SK-N-SH treated with all-trans-retinoic acid at 6 μM for 48 hours (cell line): ENCODE measurements at regions not wholly inside any gene's neighbourhood (a gene's known extent, or its start where the extent isn't known, plus 50 kb on each side); places are given as distances from the start of the nearest gene placed in this dataset.

ENCODE experiments used
- BACH2 ChIP-seq: fragments of 250-450 bp; sonication (Bioruptor Pico); IDR thresholded peaks from 2 replicates; pipeline ENCODE4 v1.9.0; 2021; ENCODE audit warnings: mild to moderate bottlenecking, borderline replicate concordance
- CSDC2 ChIP-seq: fragments of 250-450 bp; sonication (Bioruptor Pico); IDR thresholded peaks from 2 replicates; pipeline ENCODE4 v1.5.0; 2020; ENCODE audit warnings: mild to moderate bottlenecking, moderate library complexity
- POU6F1 ChIP-seq: fragments of 250-450 bp; sonication (Bioruptor Pico); IDR thresholded peaks from 2 replicates; pipeline ENCODE4 v1.8.0; 2021; ENCODE audit warnings: low read depth, mild to moderate bottlenecking, moderate library complexity, borderline replicate concordance
- PPARA ChIP-seq: fragments of 250-450 bp; sonication (Bioruptor Pico); IDR thresholded peaks from 2 replicates; pipeline ENCODE4 v1.5.0; 2020; ENCODE audit warnings: mild to moderate bottlenecking, borderline replicate concordance
- RARB ChIP-seq: fragments of 250-450 bp; sonication (Bioruptor Pico); IDR thresholded peaks from 2 replicates; pipeline ENCODE4 v1.8.0; 2021; ENCODE audit warnings: mild to moderate bottlenecking, moderate library complexity
- TCF4 ChIP-seq: fragments of 250-450 bp; sonication (Bioruptor Pico); IDR thresholded peaks from 2 replicates; pipeline ENCODE4 v1.8.0; 2021; ENCODE audit warnings: mild to moderate bottlenecking, moderate library complexity, borderline replicate concordance
- ZC3H10 ChIP-seq: fragments of 250-450 bp; sonication (Bioruptor Pico); IDR thresholded peaks from 2 replicates; pipeline ENCODE4 v1.5.1; 2021; ENCODE audit warnings: mild to moderate bottlenecking, moderate library complexity
- ZNF565 ChIP-seq: fragments of 450-650 bp; formaldehyde crosslinking; conservative IDR thresholded peaks from 2 replicates; pipeline ENCODE4 v1.5.0; 2020; ENCODE audit warnings: low read depth, mild to moderate bottlenecking, moderate library complexity
- TF ChIP-seq, protein P1 (sequence below): fragments of 250-450 bp; sonication (Bioruptor Pico); IDR thresholded peaks from 2 replicates; pipeline ENCODE4 v1.8.0; 2020; ENCODE audit warnings: mild to moderate bottlenecking, moderate library complexity, borderline replicate concordance

DNA sequence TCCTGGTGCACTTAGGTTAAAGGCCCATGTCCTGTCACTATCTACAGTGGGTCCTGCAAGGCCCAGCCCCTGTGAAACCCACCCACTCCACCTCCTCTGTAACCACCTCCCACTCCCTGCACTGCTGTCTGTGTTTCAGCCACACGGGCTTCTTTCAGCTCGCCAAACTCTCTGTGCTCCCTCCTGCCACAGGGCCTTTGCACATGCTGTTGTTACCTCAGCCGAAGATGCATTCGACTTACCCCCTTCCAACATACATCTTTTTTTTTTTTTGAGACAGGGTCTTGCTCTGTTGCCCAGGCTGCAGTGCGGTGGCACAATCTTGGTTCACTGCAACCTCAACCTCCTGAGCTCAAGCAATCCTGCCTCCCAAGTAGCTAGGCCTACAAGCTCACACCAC lies 76.5 kb upstream of the RPL38 start:
- no peak for TF ChIP-seq ZNF565
- TF ChIP-seq, protein P1, sequence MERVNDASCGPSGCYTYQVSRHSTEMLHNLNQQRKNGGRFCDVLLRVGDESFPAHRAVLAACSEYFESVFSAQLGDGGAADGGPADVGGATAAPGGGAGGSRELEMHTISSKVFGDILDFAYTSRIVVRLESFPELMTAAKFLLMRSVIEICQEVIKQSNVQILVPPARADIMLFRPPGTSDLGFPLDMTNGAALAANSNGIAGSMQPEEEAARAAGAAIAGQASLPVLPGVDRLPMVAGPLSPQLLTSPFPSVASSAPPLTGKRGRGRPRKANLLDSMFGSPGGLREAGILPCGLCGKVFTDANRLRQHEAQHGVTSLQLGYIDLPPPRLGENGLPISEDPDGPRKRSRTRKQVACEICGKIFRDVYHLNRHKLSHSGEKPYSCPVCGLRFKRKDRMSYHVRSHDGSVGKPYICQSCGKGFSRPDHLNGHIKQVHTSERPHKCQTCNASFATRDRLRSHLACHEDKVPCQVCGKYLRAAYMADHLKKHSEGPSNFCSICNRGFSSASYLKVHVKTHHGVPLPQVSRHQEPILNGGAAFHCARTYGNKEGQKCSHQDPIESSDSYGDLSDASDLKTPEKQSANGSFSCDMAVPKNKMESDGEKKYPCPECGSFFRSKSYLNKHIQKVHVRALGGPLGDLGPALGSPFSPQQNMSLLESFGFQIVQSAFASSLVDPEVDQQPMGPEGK (CRISPR knock-in tag), result no peak
- TF ChIP-seq RARB (CRISPR knock-in tag), result no peak
- no peak for TF ChIP-seq TCF4 (CRISPR knock-in tag)
- no peak for TF ChIP-seq BACH2 (CRISPR knock-in tag)
- no peak for TF ChIP-seq CSDC2 (CRISPR knock-in tag)
- no peak for TF ChIP-seq PPARA (CRISPR knock-in tag)
- TF ChIP-seq ZC3H10 (CRISPR knock-in tag), result no peak
- TF ChIP-seq POU6F1 (CRISPR knock-in tag), result no peak
